MM.1S (cell line): ENCODE measurements at regions not wholly inside any gene's neighbourhood (a gene's known extent, or its start where the extent isn't known, plus 50 kb on each side); places are given as distances from the start of the nearest gene placed in this dataset.

Experiments
- DNase-seq: peaks from one replicate; pipeline ENCODE4 v3.0.0-alpha.2; 2015
- H2AFZ ChIP-seq: fragments of 300-600 bp; sonication (generic); 2 replicates; pipeline ENCODE4 v1.6.0; 2016; ENCODE audit warnings: antibody characterized with exemption, low read length
- H3F3A ChIP-seq: fragments of 300-600 bp; sonication (generic); 2 replicates; pipeline ENCODE4 v1.6.1; 2016; ENCODE audit warnings: mild to moderate bottlenecking, antibody characterized with exemption, low read length, moderate library complexity, mixed read lengths; ENCODE audit not compliant: insufficient read depth
- H3K27ac ChIP-seq: fragments of 300-600 bp; sonication (generic); 2 replicates; pipeline ENCODE4 v1.5.1; 2016; ENCODE audit warnings: mild to moderate bottlenecking, low read length
- H3K27me3 ChIP-seq: fragments of 300-600 bp; sonication (generic); replicated peaks from 2 replicates; pipeline ENCODE4 v1.6.0; 2016; ENCODE audit warnings: low read length; ENCODE audit not compliant: insufficient read depth
- H3K36me3 ChIP-seq: fragments of 300-600 bp; sonication (generic); replicated peaks from 2 replicates; pipeline ENCODE4 v1.6.1; 2016; ENCODE audit warnings: mild to moderate bottlenecking, low read length, mixed read lengths; ENCODE audit not compliant: insufficient read depth
- H3K4me1 ChIP-seq: fragments of 300-600 bp; sonication (generic); 2 replicates; pipeline ENCODE4 v1.6.1; 2016; ENCODE audit warnings: low read length, mixed read lengths
- H3K4me2 ChIP-seq: fragments of 300-600 bp; sonication (generic); 2 replicates; pipeline ENCODE4 v1.6.0; 2016; ENCODE audit warnings: low read depth, low read length
- H3K4me3 ChIP-seq: fragments of 300-600 bp; sonication (generic); 2 replicates; pipeline ENCODE4 v1.5.1; 2016; ENCODE audit warnings: low read length, mixed read lengths
- H3K79me2 ChIP-seq: fragments of 300-600 bp; sonication (generic); 2 replicates; pipeline ENCODE4 v1.6.1; 2016; ENCODE audit warnings: mixed run types, low read length, mixed read lengths
- H3K9ac ChIP-seq: fragments of 300-600 bp; sonication (generic); 2 replicates; pipeline ENCODE4 v1.6.1; 2016; ENCODE audit warnings: low read length, mixed read lengths
- H3K9me2 ChIP-seq: fragments of 300-600 bp; sonication (generic); replicated peaks from 2 replicates; pipeline ENCODE4 v1.6.1; 2016; ENCODE audit warnings: mild to moderate bottlenecking, low read length, mixed read lengths; ENCODE audit not compliant: insufficient read depth
- H3K9me3 ChIP-seq: fragments of 300-600 bp; sonication (generic); replicated peaks from 2 replicates; pipeline ENCODE4 v1.6.1; 2016; ENCODE audit warnings: mild to moderate bottlenecking, low read length, mixed read lengths; ENCODE audit not compliant: insufficient read depth
- H4K20me1 ChIP-seq: fragments of 300-600 bp; sonication (generic); 2 replicates; pipeline ENCODE4 v1.6.1; 2016; ENCODE audit warnings: mild to moderate bottlenecking, low read length, moderate library complexity, mixed read lengths; ENCODE audit not compliant: insufficient read depth
- CTCF ChIP-seq: fragments of 300-600 bp; sonication (generic); IDR thresholded peaks from 2 replicates; pipeline ENCODE4 v1.5.1; 2016; ENCODE audit warnings: antibody characterized with exemption, low read length, mixed read lengths
- EZH2 ChIP-seq: fragments of 300-600 bp; sonication (generic); optimal IDR thresholded peaks from 2 replicates; pipeline ENCODE3; 2017; ENCODE audit warnings: low read depth, mild to moderate bottlenecking, antibody characterized with exemption, low read length, mixed read lengths
- EZH2phosphoT487 ChIP-seq: fragments of 300-600 bp; sonication (generic); IDR thresholded peaks from 2 replicates; pipeline ENCODE4 v1.6.1; 2018; ENCODE audit warnings: antibody characterized with exemption, low read length

GRCh38 chr13:73321043-73321442 lies 262.2 kb downstream of the KLF5 start:
- no peak overlapping the region for H3K4me2 ChIP-seq
- H3K4me3 ChIP-seq = no peak overlapping the region

GRCh38 chr13:73317140-73317539 lies 258.3 kb downstream of the KLF5 start:
- DNase-seq = no peak
- Histone ChIP-seq H2AFZ (no peak overlapping the region), H3K79me2 (no peaks in the 10 kb centered on the region), H3K9ac (no peak overlapping the region), H3K4me2 (no peak overlapping the region), H3K4me3 (no peak overlapping the region), H3K9me2 (no peaks in the 10 kb centered on the region), H4K20me1 (no peaks in the 10 kb centered on the region), H3K36me3 (no peaks in the 10 kb centered on the region), H3K4me1 (no peaks in the 10 kb centered on the region), H3K27me3 (no peaks in the 10 kb centered on the region), H3F3A (no peaks in the 10 kb centered on the region), H3K27ac (no peak overlapping the region), H3K9me3 (no peaks in the 10 kb centered on the region; the same call in 1 of the 2 replicates)
- TF ChIP-seq CTCF (no peak), EZH2 (no peak), EZH2phosphoT487 (no peak)

More at GRCh38 chr13:73321043-73321442, 262.2 kb downstream of the KLF5 start:
- Histone ChIP-seq H3K27ac (no peak overlapping the region), H2AFZ (no peak overlapping the region), H3K9me3 (no peaks in the 10 kb centered on the region), H3F3A (no peaks in the 10 kb centered on the region), H3K9ac (no peak overlapping the region), H3K79me2 (no peaks in the 10 kb centered on the region), H3K36me3 (no peaks in the 10 kb centered on the region), H3K27me3 (no peaks in the 10 kb centered on the region), H4K20me1 (no peaks in the 10 kb centered on the region), H3K4me1 (no peaks in the 10 kb centered on the region), H3K9me2 (no peaks in the 10 kb centered on the region)
- no peak for DNase-seq
- no peak for TF ChIP-seq EZH2phosphoT487
- TF ChIP-seq CTCF = no peak
- no peak for TF ChIP-seq EZH2

GRCh38 chr13:73310366-73310765 lies 251.6 kb downstream of the KLF5 start:
- H3K4me2 ChIP-seq = no peak overlapping the region
- DNase-seq = no peak
- no peak overlapping the region for H3K9ac ChIP-seq
- H3K4me1 ChIP-seq = no peaks in the 10 kb centered on the region
- H4K20me1 ChIP-seq = no peaks in the 10 kb centered on the region
- no peak overlapping the region for H3K27ac ChIP-seq
- no peaks in the 10 kb centered on the region for H3K27me3 ChIP-seq
- no peaks in the 10 kb centered on the region for H3K36me3 ChIP-seq
- TF ChIP-seq EZH2phosphoT487 (no peak), CTCF (no peak), EZH2 (no peak)
- no peaks in the 10 kb centered on the region; the same call in 1 of the 2 replicates for H3K9me3 ChIP-seq
- H3K9me2 ChIP-seq = no peaks in the 10 kb centered on the region
- no peak overlapping the region for H3K4me3 ChIP-seq
- H2AFZ ChIP-seq = no peak overlapping the region
- H3K79me2 ChIP-seq = no peaks in the 10 kb centered on the region
- no peaks in the 10 kb centered on the region for H3F3A ChIP-seq
